CD4-positive, alpha-beta T cell (primary cell): ENCODE measurements at regions not wholly inside any gene's neighbourhood (a gene's known extent, or its start where the extent isn't known, plus 50 kb on each side); places are given as distances from the start of the nearest gene placed in this dataset.

ENCODE experiments used
- ATAC-seq: fragments of 200-7000 bp; cut with Tn5 transposase; one replicate; pipeline ENCODE4 v1.10.0; 2022; ENCODE audit warnings: mild to moderate bottlenecking; ENCODE audit not compliant: poor library complexity
- CTCF ChIA-PET: fragments of 350-600 bp; sonication (Branson Sonifier 250); formaldehyde crosslinking; loops from one replicate; lab custom pipeline; 2021; ENCODE audit warnings: antibody characterized with exemption, inconsistent platforms; lab: Charles Lee
- POLR2A ChIA-PET: fragments of 350-600 bp; sonication (Branson Sonifier 250); formaldehyde crosslinking; loops from one replicate; lab custom pipeline; 2021; ENCODE audit warnings: antibody characterized with exemption, inconsistent platforms; lab: Charles Lee
- DNase-seq, 14 experiments: peaks; one replicate each; pipeline ENCODE4 v3.0.0-alpha.2; 2013 to 2020; ENCODE audit warnings: mixed read lengths in 2 of 14
- H3K27ac ChIP-seq, 2 donors: one replicate each; pipeline versions ENCODE4 v1.5.1 to v1.7.0; 2013; ENCODE audit warnings: low read length in 2 of 2, low read depth in 1 of 2, mild to moderate bottlenecking in 1 of 2
- H3K27me3 ChIP-seq, 2 experiments: 1 replicate in 1 of 2; 2 replicates in 1 of 2; pipeline versions ENCODE4 v1.6.1 to v1.7.0; 2013; ENCODE audit warnings: low read length in 2 of 2, control low read depth in 1 of 2, mild to moderate bottlenecking in 1 of 2, moderate library complexity in 1 of 2; ENCODE audit not compliant: insufficient read depth in 2 of 2, control insufficient read depth in 1 of 2
- H3K36me3 ChIP-seq: one replicate; pipeline ENCODE4 v1.6.1; 2013; ENCODE audit warnings: low read length, control low read depth; ENCODE audit not compliant: insufficient read depth
- H3K4me1 ChIP-seq: one replicate; pipeline ENCODE4 v1.6.1; 2013; ENCODE audit warnings: low read length, control low read depth; ENCODE audit not compliant: insufficient read depth
- H3K4me3 ChIP-seq: one replicate; pipeline ENCODE4 v1.5.1; 2013; ENCODE audit warnings: mild to moderate bottlenecking, low read length, moderate library complexity
- H3K9me3 ChIP-seq, 2 experiments: 1 replicate in 1 of 2; 2 replicates in 1 of 2; pipeline versions ENCODE4 v1.6.1 to v1.7.0; 2013; ENCODE audit warnings: low read length in 2 of 2, mild to moderate bottlenecking in 2 of 2, control low read depth in 1 of 2, moderate library complexity in 1 of 2; ENCODE audit not compliant: control insufficient read depth in 1 of 2, insufficient read depth in 1 of 2
- H3K27ac Mint-ChIP-seq: one replicate; pipeline ENCODE4 v1.8.0; 2020; ENCODE audit warnings: mixed read lengths
- H3K27me3 Mint-ChIP-seq: one replicate; pipeline ENCODE4 v1.8.0; 2021; ENCODE audit warnings: mixed read lengths
- H3K36me3 Mint-ChIP-seq: one replicate; pipeline ENCODE4 v1.8.0; 2021; ENCODE audit warnings: low read depth, mixed read lengths
- H3K4me1 Mint-ChIP-seq: one replicate; pipeline ENCODE4 v1.8.0; 2021; ENCODE audit warnings: low read depth, mixed read lengths
- H3K4me3 Mint-ChIP-seq: one replicate; pipeline ENCODE4 v1.8.0; 2020; ENCODE audit warnings: mild to moderate bottlenecking, mixed read lengths
- H3K9me3 Mint-ChIP-seq: one replicate; pipeline ENCODE4 v1.8.0; 2020; ENCODE audit warnings: mixed read lengths
- intact Hi-C, 2 experiments: fragments of 100-400 bp; cut with DNase I in 1 of 2; cut with micrococcal nuclease in 1 of 2; formaldehyde crosslinking; loops; one replicate each; pipeline versions ENCODE4 v1.15.1 to v1.9.0; 2023 to 2025; cut with DNase I, micrococcal nuclease
- TF ChIP-seq, protein P1 (sequence below): fragments of 200-600 bp; IDR thresholded peaks from one replicate; pipeline ENCODE4 v1.8.0; 2022; ENCODE audit warnings: antibody characterized with exemption, mild to moderate bottlenecking

DNA sequence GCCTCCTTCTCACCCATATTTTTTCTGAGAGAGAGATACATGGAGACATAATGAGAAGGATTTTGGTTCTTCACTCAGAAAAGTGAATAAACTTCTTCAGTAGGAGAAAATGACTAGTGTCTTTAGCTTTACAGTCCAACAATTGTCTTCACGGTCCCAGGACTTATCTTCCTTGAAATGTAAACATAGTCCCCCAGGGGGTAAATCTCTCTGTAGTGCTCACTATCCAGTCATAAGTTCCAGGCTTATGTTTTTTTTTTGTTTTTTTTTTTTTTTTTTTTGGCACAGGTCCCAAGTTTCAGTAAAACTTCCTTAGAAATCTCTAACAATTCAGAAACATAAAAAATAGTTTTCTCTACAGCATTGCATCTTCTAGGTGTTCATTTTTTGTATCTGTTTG, 890.2 kb upstream of the B3GALT2 start:
- H3K27me3 ChIP-seq: no peaks in the 10 kb centered on the region
- intact Hi-C loops: no loop called here
- TF ChIP-seq, protein P1, sequence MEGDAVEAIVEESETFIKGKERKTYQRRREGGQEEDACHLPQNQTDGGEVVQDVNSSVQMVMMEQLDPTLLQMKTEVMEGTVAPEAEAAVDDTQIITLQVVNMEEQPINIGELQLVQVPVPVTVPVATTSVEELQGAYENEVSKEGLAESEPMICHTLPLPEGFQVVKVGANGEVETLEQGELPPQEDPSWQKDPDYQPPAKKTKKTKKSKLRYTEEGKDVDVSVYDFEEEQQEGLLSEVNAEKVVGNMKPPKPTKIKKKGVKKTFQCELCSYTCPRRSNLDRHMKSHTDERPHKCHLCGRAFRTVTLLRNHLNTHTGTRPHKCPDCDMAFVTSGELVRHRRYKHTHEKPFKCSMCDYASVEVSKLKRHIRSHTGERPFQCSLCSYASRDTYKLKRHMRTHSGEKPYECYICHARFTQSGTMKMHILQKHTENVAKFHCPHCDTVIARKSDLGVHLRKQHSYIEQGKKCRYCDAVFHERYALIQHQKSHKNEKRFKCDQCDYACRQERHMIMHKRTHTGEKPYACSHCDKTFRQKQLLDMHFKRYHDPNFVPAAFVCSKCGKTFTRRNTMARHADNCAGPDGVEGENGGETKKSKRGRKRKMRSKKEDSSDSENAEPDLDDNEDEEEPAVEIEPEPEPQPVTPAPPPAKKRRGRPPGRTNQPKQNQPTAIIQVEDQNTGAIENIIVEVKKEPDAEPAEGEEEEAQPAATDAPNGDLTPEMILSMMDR: no peak
- H3K9me3 ChIP-seq: no peaks in the 10 kb centered on the region
- H3K4me1 ChIP-seq: no peaks in the 10 kb centered on the region
- ATAC-seq (no peak), DNase-seq (no peak)
- H3K4me3 Mint-ChIP-seq: no peak overlapping the region
- no peak overlapping the region for H3K27ac Mint-ChIP-seq
- no peaks in the 10 kb centered on the region for H3K36me3 ChIP-seq
- ChIA-PET CTCF (no interaction called here), POLR2A (no interaction called here)
- H3K27ac ChIP-seq: no peak overlapping the region
- H3K4me1 Mint-ChIP-seq: no peaks in the 10 kb centered on the region
- H3K27me3 Mint-ChIP-seq: no peaks in the 10 kb centered on the region
- no peak overlapping the region for H3K4me3 ChIP-seq
- H3K9me3 Mint-ChIP-seq: no peaks in the 10 kb centered on the region
- no peaks in the 10 kb centered on the region for H3K36me3 Mint-ChIP-seq

DNA sequence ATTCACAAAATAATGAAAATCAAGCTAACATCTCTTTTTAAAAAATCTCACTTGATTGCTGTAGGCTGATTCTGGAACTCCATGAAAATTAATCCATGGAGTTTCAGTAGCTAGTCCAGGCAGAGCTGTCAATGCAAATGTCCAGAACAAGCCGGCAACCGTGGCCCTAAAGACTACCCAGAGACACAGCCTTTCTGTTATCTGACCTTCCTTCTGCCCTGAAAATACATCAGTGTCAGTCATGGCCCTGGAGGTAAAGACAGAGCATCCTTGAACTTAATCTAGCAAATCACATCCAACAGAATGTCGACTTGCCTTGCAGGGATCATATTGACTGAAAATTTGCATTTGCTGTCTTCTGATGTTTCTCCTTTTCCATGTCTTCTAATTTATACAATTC, 887.4 kb upstream of the B3GALT2 start:
- TF ChIP-seq, protein P1: no peak
- H3K27ac Mint-ChIP-seq: no peak overlapping the region
- no peak overlapping the region for H3K4me3 ChIP-seq
- POLR2A ChIA-PET: no interaction called here
- H3K36me3 ChIP-seq: no peaks in the 10 kb centered on the region
- H3K9me3 Mint-ChIP-seq: no peaks in the 10 kb centered on the region
- ATAC-seq: no peak
- H3K27me3 Mint-ChIP-seq: no peaks in the 10 kb centered on the region
- no peak for DNase-seq
- no peak overlapping the region for H3K27ac ChIP-seq
- CTCF ChIA-PET: no interaction called here
- H3K36me3 Mint-ChIP-seq: no peaks in the 10 kb centered on the region
- H3K4me1 Mint-ChIP-seq: no peaks in the 10 kb centered on the region
- intact Hi-C loops: no loop called here
- H3K4me3 Mint-ChIP-seq: no peak overlapping the region
- peaks cover 0 to 4% of the 10 kb centered on the region in 2 experiments for H3K9me3 ChIP-seq
- H3K27me3 ChIP-seq: no peaks in the 10 kb centered on the region
- H3K4me1 ChIP-seq: no peaks in the 10 kb centered on the region

DNA sequence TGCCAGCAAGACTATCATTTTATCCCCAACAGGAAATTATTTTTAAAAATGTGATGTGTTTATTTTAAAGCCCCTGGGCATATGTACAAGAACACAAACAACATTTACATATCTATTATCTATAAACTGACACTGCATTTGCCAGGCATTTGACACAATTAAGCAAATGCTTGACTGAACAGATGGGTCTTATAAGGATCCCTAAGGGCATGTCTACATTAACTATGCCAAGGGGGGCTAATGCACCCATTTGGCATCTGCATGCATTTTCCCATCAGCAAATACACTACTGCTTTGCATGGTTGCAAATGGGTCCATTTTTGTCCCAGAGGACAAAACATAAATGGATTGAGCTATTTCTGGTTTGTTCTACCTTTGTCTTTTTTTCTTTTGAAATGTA, 884.8 kb upstream of the B3GALT2 start:
- TF ChIP-seq, protein P1: no peak
- intact Hi-C loops: no loop called here
- H3K27me3 ChIP-seq: no peaks in the 10 kb centered on the region
- Mint-ChIP-seq H3K9me3 (no peaks in the 10 kb centered on the region), H3K4me3 (no peak overlapping the region), H3K27ac (no peak overlapping the region), H3K27me3 (no peaks in the 10 kb centered on the region), H3K4me1 (no peaks in the 10 kb centered on the region), H3K36me3 (no peaks in the 10 kb centered on the region)
- peaks cover 0 to 4% of the 10 kb centered on the region in 2 experiments for H3K9me3 ChIP-seq
- no peak for ATAC-seq
- no peak overlapping the region for H3K27ac ChIP-seq
- ChIA-PET POLR2A (interaction anchor here (1.1 kb wide), 1 partner anchor 22 kb away, joined by 3 read pairs; no protein-coding TSS in a partner anchor), CTCF (no interaction called here)
- no peaks in the 10 kb centered on the region for H3K36me3 ChIP-seq
- H3K4me1 ChIP-seq: no peaks in the 10 kb centered on the region
- H3K4me3 ChIP-seq: no peak overlapping the region
- no peak for DNase-seq
